ENCODE measurements at regions not wholly inside any gene's neighbourhood (a gene's known extent, or its start where the extent isn't known, plus 50 kb on each side); places are given as distances from the start of the nearest gene placed in this dataset.

DNA sequence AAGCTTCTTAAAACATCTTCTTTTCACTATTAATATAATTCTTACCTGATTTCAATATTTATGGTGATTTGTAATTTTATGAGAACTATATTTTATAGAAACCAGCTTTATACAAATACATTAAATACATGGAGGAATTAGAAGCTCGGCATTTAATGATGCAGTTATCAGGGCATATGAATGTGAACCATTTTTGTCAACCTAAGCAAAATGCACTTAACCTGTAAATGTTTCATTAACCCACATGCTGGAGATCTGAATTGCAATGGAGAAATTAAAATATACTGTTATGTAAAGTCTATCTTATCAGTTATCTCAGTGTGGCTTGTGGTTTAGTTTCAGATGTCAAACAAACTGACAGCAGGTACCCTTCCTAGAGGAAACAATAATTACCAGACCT, 63.2 kb upstream of the CDH12 start:
- TF ChIP-seq CTCF (IDR thresholded peaks at IDR 0.05) (no peak), POLR2A (IDR thresholded peaks at IDR 0.05) (no peak)

Data from thyroid gland (tissue), 4 donors.